SK-N-MC (cell line): ENCODE measurements at regions not wholly inside any gene's neighbourhood (a gene's known extent, or its start where the extent isn't known, plus 50 kb on each side); places are given as distances from the start of the nearest gene placed in this dataset.

ENCODE experiments used
- EZH2 ChIP-seq: fragments of 200-600 bp; sonication (generic); IDR thresholded peaks from one replicate; pipeline ENCODE4 v1.6.1; 2017; ENCODE audit warnings: antibody characterized with exemption
- FOXP2 ChIP-seq: optimal IDR thresholded peaks from 2 replicates; pipeline ENCODE3; 2011; ENCODE audit warnings: mild to moderate bottlenecking, moderate library complexity; ENCODE audit not compliant: insufficient read depth; ENCODE audit errors: extremely low read length, control extremely low read depth
- POLR2AphosphoS5 ChIP-seq: IDR thresholded peaks from 2 replicates; pipeline ENCODE4 v1.6.1; 2012; ENCODE audit warnings: mild to moderate bottlenecking, low read depth, low read length, borderline replicate concordance

DNA sequence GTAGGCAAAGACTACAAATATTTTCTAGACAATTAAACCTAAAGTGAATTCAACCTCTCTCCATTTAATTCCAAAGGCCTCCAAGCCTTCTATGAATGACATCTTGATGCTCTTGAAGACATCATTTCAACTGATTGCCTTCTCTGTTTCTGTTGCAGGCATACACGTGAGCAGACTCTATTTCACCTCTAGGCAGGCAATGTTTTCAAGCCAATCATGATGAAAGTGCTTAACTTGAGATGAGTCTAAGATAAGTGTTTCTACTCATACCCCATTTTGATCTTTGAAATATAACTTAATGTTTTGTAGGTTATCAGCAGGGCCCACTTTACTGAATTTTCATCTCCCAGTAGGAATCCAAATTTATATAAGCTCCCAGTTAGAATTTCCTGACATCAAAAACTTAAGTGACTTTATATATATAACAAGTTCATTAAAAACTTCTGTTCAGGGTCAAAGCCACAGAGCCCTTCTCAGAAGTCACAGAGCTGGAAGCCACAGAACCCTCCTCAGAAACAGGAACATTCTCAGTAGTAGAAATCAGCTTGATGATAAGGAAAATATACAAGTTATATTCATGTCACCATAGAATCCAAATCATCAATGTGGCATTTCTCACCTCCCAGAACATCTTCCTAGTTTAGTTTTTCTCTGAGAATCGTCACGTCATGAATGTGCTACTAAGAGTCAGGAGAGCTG is 108.5 kb downstream of the PHLDA1 start:
- TF ChIP-seq EZH2, result no peak
- TF ChIP-seq POLR2AphosphoS5, result no peak
- TF ChIP-seq FOXP2, result no peak
